IPS-NIHi7 (cell line): ENCODE measurements at regions not wholly inside any gene's neighbourhood (a gene's known extent, or its start where the extent isn't known, plus 50 kb on each side); places are given as distances from the start of the nearest gene placed in this dataset.
"Not testable (repeated sequence)": the region's sequence is repeated elsewhere in the genome, so short reads cannot be mapped to it uniquely, and the experiment has no call there.

Source experiments
- DNase-seq: peaks from one replicate; pipeline ENCODE4 v3.0.0; 2012; ENCODE audit warnings: mixed read lengths; ENCODE audit errors: extremely low spot score

DNA sequence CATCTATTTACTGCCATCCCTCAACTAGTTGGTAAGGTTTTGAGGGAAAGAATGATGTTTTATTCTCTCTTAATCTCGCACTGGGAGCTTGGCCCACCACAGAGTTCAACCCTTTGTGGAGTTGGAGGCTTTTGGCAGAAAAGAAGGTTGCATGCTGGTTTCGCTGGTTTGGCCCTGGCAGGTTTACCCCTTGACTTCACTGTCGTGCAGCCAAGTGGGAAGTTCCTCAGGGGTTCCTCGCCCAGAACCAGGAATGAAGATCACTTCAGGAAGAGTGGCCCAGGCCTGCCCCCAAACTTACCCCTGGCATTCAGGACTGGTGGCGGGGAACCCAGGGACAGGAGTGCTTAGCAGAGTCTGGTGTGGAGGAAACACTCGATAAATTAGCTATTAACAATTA is 103.1 kb upstream of the LYZL2 start:
- DNase-seq, result no peak

- no peak for DNase-seq
Observed at GRCh38 chr10:30731963-30732362, 102.4 kb upstream of the LYZL2 start.

- no peak for DNase-seq
Observed at GRCh38 chr10:30730306-30730705, 100.8 kb upstream of the LYZL2 start.

DNA sequence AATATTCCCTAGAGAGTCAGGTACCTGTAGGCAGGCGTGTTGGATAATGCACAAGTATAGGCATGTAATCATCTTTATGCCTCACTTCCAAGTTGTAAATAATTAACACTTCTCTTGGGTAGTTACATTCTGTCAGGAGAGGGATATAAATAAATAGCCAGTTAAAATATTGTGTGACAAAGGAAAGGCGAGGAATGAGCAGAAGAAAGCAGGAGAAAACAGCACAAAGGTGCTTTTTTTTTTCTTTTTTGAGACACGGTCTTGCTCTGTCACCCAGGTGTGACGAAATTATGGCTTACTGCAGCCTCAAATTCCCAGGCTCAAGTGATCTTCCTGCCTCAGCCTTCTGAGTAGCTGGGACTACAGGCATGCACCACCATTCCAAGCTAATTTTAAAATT is 99.2 kb upstream of the LYZL2 start:
- DNase-seq, result no peak

GRCh38 chr10:30728127-30728526 is 98.6 kb upstream of the LYZL2 start:
- DNase-seq, result no peak

GRCh38 chr10:30727524-30727923 is 98.0 kb upstream of the LYZL2 start:
- DNase-seq, result no peak

- DNase-seq, result peak; percentile 68
Observed at GRCh38 chr10:30726783-30727414, 97.3 kb upstream of the LYZL2 start.

GRCh38 chr10:30725661-30726060 is 96.1 kb upstream of the LYZL2 start:
- no peak for DNase-seq

DNA sequence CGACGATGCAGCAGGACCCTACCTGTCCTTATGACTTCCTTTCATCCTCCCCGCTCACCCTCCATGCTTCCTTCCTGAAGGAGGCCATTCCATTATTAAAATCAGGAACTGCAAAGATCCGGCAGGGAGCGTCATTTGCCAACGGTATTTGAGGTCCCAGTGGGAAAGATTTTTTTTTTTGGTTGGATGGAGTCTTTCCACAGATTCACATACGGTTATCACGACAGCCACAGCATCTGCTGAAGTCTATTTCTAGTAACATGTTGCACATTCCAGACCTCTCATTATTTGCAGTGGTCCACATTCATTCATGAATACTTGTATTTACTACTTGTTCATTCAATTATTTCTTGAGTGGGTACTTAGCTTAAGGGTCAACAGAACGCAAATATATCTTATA is 94.7 kb upstream of the LYZL2 start:
- DNase-seq, result no peak

GRCh38 chr10:30722956-30723620 is 93.5 kb upstream of the LYZL2 start:
- DNase-seq, result no peak

DNA sequence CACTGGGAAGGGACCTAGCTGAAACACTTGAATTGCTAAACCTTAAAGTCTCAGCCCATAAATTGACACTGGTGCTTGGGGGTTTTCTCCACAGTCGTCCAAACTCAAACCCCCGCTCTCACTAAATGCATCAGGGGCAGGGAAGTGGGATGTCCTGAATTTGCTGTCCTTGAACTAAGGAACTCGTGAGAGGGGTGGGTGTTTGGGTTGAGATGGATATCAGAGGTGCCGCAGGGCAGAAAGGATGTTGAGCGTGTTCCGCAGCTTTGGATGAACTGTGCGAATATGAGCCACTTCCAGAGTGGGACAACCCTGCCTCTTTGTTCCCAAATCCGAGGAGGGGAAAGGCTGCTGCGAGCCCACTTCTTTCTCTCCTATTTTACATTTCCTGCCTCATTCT is 90.3 kb upstream of the LYZL2 start:
- no peak for DNase-seq

DNA sequence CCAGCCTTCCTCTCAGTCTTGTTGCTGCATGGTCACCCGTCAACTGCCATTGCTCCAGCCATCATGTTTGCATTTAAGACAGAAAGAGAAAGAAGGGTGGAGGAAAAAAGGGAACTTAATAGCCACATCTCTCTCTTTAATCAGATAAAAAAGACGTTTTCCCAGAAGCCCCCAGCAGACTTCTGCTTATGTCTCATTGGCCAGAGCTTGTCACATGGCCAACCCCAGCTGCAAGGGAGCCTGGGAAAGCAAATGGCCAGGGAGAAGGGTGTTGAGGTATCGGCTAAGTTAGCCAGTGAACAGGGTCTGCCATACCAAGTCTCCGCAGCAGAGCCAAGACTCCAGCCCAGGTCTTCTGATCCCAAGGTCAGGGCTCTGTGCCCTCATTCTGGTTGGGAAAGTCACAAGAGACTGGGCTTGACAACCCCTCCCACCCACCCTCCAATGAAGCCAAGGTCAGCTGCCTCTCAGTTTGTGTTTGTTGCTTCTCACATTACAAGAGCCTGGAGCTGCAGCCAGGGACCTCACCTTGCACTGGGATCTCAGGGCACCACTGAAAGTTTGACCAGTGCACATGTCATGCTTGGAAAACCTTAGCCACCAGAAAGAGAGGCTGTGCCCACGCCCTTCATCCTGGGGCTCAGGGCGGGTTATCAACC is 80.3 kb upstream of the LYZL2 start:
- no peak for DNase-seq

GRCh38 chr10:30709229-30709628 is 79.7 kb upstream of the LYZL2 start:
- no peak for DNase-seq

DNA sequence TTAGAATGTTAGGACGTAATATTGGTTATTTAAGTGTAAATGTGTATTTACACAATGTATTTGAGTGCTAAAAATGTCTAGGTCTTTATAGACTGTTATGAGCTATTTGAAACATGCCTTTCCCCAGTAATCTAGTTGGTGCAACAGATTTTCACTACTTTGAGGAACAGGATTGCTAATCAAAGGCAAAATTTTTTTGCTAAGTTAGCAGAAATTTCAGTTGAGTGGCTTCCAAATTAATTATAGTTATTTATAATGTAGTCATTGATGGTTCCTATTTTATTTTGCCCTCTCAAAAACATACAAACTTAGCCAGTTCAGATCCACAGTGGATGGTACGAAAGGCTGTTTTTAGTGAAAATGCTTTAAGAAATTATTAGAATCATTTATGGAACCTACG is 78.7 kb upstream of the LYZL2 start:
- DNase-seq, result no peak

DNA sequence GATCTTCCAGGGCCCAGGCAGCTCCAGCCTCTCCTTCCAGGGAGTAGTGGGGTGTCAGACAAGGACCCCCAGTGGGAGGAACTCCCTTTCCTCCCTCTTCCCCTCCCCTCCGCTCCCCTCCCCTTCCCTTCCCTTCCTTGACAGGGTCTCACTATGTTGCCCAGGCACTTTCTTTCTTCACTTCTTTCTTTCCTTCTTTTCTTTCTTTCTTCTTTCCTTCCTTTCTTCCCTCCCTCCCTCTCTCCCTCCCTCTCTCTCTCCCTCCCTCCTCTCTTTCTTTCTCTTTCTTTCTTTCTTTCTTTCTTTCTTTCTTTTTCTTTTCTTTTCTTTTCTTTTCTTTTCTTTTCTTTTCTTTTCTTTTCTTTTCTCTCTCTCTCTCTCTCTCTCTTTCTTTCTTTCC is 76.6 kb upstream of the LYZL2 start:
- DNase-seq, result not testable (repeated sequence)

GRCh38 chr10:30705625-30706149 is 76.1 kb upstream of the LYZL2 start:
- no peak for DNase-seq

- DNase-seq, result no peak
Observed at GRCh38 chr10:30705101-30705624, 75.6 kb upstream of the LYZL2 start.

DNA sequence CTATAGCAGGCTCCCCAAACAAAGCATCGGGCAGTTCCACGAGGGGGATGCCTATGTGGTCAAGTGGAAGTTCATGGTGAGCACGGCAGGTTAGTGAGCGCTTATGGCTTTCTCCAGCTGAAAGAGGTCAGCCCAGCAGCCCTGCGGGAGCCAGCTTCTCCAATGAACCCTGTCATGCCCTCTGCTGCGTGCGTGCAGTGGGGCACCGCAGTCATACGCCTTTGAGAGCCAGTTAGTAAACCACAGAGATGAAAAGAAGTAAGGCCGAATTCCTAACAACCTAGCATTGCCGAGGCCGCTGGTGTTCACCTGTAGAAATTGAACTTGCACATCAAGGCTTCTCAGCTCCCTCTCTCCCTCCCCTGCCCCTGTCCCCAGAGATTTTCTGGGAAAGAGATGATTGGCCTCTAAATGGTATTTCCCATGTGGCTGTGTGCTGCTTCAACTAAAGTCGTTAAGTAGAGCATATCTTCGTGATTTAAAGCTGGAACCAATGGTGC is 75.1 kb upstream of the LYZL2 start:
- not testable (repeated sequence) for DNase-seq

GRCh38 chr10:30704026-30704600 is 74.6 kb upstream of the LYZL2 start:
- DNase-seq, result no peak

DNA sequence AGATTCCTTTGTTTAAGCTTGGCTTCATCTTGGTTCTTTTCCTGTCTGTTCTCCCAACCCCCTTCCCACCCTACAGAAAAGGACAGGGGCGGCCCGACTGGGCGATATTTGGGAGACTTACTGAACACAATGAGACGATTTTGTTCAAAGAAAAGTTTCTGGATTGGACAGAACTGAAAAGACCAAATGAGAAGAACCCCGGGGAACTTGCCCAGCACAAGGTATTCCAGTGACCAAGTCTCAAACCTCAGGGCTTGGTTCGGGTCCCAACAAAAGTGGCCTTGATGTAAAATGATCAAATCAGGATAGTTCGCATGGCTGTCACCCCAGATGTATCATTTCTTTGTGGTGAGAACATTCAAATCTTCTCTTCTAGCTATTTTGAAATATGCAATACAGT is 73.9 kb upstream of the LYZL2 start:
- DNase-seq, result not testable (repeated sequence)

GRCh38 chr10:30702860-30703259 is 73.3 kb upstream of the LYZL2 start:
- DNase-seq, result no peak
